ENCODE measurements at regions not wholly inside any gene's neighbourhood (a gene's known extent, or its start where the extent isn't known, plus 50 kb on each side); places are given as distances from the start of the nearest gene placed in this dataset.

- no peak for DNase-seq (ENCODE audit: low spot score)
- no peak for TF ChIP-seq CTCF (IDR thresholded peaks at IDR 0.05; ENCODE audit: borderline replicate concordance, control extremely low read depth, extremely low read depth, insufficient read depth, missing control alignments)
- in situ Hi-C loops (cut with MboI; ENCODE audit: low sequenced_read_pairs, unreplicated experiment) = no loop called here
Observed at GRCh38 chr6:106749609-106750008, 120.2 kb downstream of the QRSL1 start.

GRCh38 chr6:106748547-106749207, 119.3 kb downstream of the QRSL1 start:
- no peak for DNase-seq (ENCODE audit: low spot score)
- TF ChIP-seq CTCF (IDR thresholded peaks at IDR 0.05; ENCODE audit: borderline replicate concordance, control extremely low read depth, extremely low read depth, insufficient read depth, missing control alignments) = no peak
- in situ Hi-C loops (cut with MboI; ENCODE audit: low sequenced_read_pairs, unreplicated experiment) = no loop called here

GRCh38 chr6:106747139-106747538, 117.8 kb downstream of the QRSL1 start:
- no peak for TF ChIP-seq CTCF (IDR thresholded peaks at IDR 0.05; ENCODE audit: borderline replicate concordance, control extremely low read depth, extremely low read depth, insufficient read depth, missing control alignments)
- DNase-seq (ENCODE audit: low spot score) = no peak
- in situ Hi-C loops (cut with MboI; ENCODE audit: low sequenced_read_pairs, unreplicated experiment) = no loop called here

- DNase-seq (ENCODE audit: low spot score) = no peak
- in situ Hi-C loops (cut with MboI; ENCODE audit: low sequenced_read_pairs, unreplicated experiment) = no loop called here
- no peak for TF ChIP-seq CTCF (IDR thresholded peaks at IDR 0.05; ENCODE audit: borderline replicate concordance, control extremely low read depth, extremely low read depth, insufficient read depth, missing control alignments)
Observed at GRCh38 chr6:106746652-106747051, 117.3 kb downstream of the QRSL1 start.

GRCh38 chr6:106745824-106746582, 116.6 kb downstream of the QRSL1 start:
- in situ Hi-C loops (cut with MboI; ENCODE audit: low sequenced_read_pairs, unreplicated experiment) = no loop called here
- TF ChIP-seq CTCF (IDR thresholded peaks at IDR 0.05; ENCODE audit: borderline replicate concordance, control extremely low read depth, extremely low read depth, insufficient read depth, missing control alignments) = no peak
- no peak for DNase-seq (ENCODE audit: low spot score)

GRCh38 chr6:106745197-106745770, 115.9 kb downstream of the QRSL1 start:
- no peak for DNase-seq (ENCODE audit: low spot score)
- TF ChIP-seq CTCF (IDR thresholded peaks at IDR 0.05; ENCODE audit: borderline replicate concordance, control extremely low read depth, extremely low read depth, insufficient read depth, missing control alignments) = no peak
- in situ Hi-C loops (cut with MboI; ENCODE audit: low sequenced_read_pairs, unreplicated experiment) = no loop called here
